HL-60/S4 treated with retinoic acid at 250 ng/mL for 4 days and 3 days (cell line): ENCODE measurements at regions not wholly inside any gene's neighbourhood (a gene's known extent, or its start where the extent isn't known, plus 50 kb on each side); places are given as distances from the start of the nearest gene placed in this dataset.
"Not testable (repeated sequence)": the region's sequence is repeated elsewhere in the genome, so short reads cannot be mapped to it uniquely, and the experiment has no call there.

Experiments
- in situ Hi-C: fragments of 300-500 bp; cut with MboI; formaldehyde crosslinking; loops from 2 replicates; pipeline ENCODE4 v1.7.0; 2022; ENCODE audit warnings: low sequenced_read_pairs

DNA sequence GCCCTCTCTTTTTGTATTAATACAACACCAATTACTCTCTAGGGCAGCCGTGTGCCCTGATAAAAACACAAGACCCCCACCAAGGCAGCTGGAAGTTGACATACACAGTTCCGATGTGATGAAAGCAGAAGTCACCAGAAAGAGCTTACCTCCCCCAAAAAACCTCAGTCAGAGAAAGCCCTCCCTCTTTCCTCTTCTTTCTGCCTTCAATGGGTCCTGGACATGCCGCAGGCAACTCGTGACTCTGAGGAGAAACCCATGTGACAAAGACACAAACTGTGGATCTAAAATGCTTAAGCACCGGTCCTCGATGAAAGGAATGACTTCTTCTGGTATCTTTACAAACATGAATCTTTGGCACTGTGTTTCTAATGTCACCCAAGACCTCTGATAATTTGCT, 117.7 kb upstream of the CCDC28A start:
- in situ Hi-C loops = no loop called here

DNA sequence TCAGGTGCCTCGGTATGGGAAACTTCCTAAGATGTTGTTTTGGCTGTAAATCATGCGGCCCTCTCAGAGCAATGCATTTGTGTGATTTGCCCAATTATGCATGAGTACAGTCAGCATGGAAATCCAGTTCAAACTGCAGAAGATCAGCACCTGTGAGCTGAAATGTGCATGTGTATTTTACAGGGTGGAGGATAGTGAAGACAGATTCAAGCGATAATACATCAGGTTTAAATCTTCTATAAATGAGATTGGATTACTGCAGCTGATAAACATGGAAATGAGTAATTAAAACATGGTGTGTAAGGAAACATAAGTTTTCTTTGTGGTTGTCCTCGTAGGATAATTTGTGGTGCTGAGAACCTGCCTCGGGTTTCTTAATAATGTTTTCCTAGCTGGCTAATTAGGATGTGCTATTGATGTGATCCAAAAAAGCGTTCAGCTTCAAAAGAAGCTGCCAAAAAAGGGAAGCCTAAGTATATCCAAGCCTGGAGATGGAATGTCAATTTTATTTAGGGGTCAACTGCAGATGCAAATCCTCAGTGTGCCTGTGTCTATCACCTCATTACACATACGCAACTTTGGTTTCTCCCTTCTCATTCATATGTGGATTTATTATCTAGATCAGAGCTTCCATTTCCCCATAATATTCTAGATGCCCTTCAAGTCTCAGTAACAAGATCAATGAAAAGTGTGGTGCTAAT, 117.1 kb upstream of the CCDC28A start:
- in situ Hi-C loops = no loop called here

DNA sequence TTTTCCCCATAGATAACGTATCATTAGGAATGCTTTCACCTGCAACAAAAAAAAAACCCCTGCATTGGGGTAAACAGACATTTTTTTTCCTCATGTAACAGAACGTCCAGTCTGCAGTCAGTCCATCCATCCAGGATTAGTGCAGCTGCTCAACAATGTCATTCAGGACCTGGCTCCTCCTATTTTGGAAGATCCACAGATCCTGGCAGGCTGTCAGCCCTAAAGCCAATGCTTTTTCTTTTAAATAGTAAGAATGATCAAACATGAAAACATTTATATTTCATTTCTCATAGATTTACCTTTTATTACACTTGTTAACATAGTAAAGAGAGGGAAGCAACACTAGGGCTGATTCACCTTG, 116.5 kb upstream of the CCDC28A start:
- in situ Hi-C loops = no loop called here

DNA sequence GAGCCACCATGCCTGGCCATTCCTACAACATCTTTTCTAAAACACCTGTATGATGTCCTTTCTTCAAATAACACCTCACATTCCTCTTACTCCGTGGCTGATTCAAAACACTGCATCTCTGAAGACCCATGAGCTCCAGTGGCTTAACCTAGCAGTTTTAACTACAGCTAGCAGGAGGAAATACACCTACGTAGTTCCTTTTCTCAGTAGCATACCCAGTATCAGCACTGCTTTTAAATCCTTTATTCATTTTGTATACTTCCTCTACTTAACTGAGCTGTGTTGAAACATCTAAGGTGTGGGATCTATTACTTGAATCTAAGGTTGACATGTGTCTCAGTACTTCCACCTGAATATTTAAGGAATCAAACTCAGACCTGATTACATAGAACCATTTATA, 113.6 kb upstream of the CCDC28A start:
- in situ Hi-C loops = no loop called here

DNA sequence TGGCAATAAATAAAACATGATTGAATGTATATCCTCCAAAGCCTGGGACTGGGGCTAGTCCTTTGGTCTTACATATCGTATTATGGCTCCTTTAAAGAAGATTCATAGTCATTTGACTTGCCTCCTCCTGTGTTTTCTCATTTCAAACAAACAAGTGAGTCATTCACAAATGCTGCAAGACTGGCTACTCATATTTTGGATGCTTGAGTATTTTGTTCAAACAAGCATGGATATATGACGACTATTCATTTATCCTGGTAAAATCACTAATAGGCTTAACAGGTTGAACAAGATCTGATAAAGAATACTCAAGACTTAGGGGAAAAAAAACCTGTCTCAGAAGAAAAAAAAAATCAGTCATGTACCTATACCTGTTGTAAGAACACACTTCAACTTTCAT, 111.1 kb upstream of the CCDC28A start:
- in situ Hi-C loops = no loop called here

DNA sequence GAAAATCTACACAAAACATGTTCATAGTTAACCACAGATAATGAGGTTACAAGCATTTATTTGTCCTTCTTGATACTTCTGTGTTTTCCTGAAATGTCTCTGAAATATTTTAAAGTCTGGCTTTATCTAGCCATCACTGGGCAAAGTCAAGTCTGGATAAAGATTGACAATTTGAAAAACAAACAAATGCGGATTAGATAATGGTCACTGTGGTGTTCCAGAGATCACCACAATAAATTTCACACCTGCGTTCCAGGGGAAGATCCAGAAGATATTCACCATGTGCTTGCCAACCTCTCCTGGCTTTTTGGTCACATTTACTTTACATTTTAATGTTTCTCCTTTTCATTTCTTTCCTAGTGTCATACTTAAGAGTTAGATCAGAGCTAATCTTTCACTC, 109.7 kb upstream of the CCDC28A start:
- in situ Hi-C loops = no loop called here

DNA sequence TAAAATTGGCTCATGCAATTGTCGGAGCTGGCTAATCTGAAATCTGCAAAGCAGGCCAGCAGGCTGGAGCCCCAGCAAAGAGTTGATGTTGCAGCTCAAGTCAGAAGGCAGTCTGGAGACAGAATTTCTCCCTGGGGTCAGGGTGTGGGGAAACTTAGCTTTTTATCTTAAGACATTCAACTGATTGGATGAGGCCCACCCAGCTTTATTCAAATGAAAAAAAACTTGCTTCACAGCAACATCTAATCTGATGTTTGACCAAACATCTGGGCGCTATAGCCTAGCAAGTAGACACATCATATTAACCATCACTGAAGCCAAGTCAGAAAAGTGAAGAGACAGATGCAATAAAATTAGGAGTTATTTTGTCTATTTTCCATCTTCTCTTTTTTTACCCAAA, 108.8 kb upstream of the CCDC28A start:
- in situ Hi-C loops = no loop called here

DNA sequence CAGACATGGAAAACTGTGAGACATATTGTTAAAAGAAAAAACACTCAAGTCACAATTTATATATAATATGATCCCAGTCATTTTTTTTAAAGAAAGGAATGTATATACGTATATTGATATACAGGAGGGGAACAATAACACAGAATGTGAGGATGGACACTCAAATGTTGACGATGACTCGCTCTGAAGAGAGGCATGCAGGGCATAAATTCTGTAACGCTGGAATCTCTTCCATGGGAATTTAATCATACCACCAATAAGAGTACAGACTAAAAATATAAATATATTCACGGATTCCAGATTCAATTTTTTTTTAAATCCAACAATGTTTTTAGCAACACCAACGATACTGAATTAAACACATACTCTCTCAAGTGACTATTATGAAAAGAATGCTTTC, 106.9 kb upstream of the CCDC28A start:
- in situ Hi-C loops = no loop called here

DNA sequence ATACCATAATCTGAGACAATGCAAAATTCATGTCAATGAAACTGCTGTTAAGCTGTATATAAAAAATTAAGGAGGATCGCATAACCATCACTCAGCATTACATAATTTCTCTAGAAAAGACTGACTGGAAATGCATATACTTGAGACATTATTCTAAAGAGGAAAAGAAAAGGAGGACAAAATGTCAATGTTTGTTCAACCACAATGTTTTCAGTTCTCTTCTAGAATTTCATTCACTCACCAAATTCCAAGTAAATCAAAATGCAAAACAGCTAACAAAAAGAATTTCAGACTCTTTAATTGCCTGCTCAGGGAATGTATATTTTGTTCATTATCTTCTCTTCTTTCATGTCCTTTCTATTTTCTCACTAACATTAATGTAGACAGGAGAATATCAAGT, 106.2 kb upstream of the CCDC28A start:
- in situ Hi-C loops = no loop called here

DNA sequence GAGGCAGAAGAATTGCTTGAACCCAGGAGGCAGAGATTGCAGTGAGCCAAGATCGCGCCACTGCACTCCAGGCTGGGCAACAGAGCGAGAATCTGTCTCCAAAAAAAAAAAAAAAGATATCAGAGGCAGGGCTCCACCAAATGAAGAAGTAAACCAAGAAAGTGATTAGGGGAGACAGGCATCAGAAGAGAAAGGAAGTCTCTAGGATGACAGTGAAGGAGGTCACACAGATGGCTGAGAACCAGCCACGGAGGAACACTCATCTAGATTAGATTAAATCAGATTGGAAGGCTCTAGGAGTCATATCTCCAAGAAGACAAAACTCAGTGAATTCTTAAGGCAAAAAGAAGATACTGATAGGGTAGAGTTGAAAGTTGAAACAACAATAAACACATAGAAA, 102.2 kb upstream of the CCDC28A start:
- in situ Hi-C loops = no loop called here

DNA sequence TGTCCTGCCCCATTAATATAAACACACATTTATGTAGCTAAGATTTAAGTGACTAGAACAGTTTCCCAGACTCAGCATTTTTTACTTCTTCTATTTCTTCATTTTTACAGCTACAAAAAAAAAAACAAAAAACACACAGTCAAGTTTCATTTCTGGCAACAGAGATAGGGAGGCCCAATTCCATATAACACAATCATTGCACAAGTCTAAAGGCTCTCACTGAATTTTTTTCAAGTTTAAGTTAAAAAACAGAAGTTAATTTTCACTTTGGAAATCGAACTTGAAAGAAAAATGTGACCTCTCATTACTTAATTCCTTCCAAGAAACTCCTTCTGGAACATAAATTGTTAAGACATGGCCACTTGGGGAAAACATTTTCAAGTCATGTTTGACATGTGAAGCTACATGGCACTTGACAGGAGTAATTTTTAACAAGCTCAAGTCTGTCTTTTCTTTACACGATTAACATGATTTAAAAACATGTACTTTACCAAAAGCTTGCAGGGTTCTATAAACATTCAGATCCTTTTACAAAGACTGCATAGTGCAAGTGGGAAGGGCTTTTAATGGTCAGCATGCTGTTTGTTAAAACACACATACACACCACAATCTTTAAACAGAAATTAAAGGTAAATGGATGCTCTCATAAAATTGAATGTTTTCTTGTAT, 100.1 kb upstream of the CCDC28A start:
- in situ Hi-C loops = no loop called here

DNA sequence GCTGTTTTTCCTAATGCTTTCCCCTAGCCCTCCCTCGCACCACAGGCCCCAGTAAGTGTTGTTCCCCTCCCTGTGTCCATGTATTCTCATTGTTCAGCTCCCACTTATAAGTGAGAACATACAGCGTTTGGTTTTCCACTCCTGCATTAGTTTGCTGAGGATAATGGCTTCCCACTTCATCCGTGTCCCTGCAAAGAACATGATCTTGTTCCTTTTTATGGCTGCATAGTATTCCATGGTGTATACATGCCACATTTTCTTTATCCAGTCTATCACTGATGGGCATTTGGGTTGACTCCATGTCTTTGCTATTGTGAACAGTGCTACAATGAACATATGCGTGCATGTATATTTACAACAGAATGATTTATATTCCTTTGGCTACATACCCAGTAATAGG, 99.1 kb upstream of the CCDC28A start:
- in situ Hi-C loops = not testable (repeated sequence)

DNA sequence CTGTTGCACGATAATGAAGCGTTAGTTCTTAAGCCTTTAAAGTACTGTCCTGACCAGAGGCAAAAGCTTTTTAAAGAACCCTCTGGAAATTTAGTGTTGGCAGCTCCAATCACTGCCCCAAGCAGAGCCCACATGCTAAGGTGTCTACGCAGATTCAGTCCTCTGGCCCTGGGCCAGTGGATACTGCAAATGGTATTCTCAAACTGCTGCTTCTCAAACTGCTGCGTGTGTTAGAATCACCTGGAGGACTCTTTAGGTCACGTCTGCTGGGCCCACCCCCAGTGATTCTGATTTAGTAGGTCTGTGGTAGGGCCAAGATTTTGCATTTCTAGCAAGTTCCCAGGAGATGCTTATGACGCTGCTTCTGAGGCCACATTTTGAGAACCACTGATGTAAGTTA, 96.0 kb upstream of the CCDC28A start:
- in situ Hi-C loops = no loop called here

DNA sequence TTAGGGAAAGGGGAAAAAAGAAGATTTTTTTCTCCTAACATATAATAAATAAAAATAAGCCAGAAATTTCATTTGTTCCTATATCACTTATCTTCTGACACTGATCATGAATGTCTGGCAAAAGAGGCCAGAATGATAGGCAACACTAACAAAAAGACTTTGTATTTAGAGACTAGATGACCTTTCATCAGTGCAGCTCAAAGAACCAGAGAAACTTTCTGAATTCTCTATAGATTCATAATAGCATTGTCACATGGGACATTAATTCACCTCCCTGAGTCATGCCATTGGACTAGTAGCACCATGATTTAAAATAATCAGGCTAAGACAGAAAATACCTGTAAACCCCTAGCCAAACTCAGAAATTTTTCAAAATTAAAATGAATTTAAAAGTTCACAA, 95.4 kb upstream of the CCDC28A start:
- in situ Hi-C loops = no loop called here

DNA sequence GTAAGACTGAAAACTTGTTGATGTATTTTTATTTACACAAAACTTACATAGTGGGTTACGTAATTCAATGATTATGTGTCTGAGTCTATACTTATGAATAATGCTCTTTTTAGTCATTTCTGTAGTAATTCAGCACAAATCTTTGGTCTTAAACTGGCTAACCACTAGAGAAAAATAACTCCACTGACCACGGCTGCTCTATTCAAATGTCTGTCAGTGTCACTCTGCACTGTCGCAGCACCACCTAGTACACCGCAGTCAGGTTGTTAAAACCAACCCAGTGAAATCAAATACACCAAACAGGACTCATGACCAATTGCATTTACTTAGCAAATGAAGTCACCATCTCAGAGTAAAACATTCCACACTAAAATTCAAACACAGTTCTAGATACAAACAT, 93.5 kb upstream of the CCDC28A start:
- in situ Hi-C loops = no loop called here

DNA sequence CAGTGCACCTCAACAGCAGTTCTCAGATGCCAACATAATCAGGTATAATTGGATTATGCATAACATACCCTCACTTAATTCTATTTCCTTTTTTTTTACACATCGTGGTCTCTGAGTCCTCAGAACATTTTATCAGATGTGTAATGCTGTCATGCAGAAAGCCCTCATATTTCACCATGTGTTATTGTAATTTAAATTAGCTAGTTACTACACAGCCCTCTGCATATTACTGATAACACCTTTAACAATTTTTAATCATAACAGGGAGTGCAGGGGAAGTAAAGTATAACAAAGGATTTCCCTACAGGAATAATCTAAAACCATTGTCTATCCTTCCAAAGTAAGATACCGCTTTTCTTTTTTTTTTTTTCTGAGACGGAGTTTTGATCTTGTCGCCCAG, 91.9 kb upstream of the CCDC28A start:
- in situ Hi-C loops = no loop called here

DNA sequence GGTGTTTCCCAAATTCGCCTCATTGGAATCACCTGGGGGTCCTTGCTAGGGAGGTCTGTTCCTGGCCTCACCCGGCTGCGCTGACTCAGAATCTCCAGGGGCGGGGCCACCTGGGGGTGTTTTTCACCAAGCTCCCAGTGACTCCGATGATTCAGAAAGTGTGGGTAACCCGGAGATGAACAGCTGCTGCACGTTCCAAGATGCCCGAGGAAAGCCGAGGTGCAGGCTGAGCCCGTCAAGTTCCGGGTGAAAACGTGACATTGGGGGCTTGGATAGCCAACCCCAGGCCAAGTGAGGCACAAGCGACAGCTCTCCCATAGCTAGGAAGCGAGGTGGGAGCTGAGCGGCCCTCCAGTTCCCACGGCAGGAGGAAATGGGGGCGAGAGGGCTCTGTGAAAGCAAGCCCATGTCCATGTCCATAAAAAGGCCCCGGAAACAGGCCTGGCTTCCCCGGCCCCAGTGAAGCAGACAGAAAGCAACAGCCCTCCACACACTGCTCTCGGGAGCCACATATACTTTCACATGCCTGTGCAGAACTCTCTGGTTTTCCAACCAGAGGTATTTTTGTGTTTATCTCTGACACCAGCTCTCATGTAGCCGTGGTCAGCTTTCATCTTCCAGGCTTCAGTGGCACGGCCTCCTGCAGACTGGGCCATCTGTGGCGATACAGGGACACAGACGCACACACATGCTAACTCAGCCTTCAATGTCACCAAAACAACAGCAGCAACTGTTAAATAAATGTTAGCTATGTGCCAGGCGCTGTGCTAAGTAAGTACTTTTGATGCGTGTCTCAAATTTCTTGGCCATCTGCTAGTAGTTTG, 90.7 kb upstream of the CCDC28A start:
- in situ Hi-C loops = no loop called here

DNA sequence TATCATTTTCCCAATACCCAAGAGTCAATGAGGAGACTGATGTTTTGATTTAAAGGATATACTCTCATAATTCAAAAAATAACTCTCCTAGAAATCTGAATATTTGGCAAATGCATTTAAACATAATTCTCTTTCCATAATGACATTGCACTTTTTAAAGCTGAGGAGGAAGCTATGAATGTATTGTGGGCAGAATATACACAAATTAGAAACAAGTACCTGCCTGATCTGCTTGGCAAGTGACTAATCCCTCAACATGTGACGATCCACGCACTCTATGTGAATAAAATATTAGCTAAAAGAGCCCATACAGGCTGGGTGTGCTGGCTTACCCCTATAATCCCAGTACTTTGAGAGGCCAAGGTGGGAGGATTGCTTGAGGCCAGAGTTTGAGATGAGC, 88.3 kb upstream of the CCDC28A start:
- in situ Hi-C loops = no loop called here

DNA sequence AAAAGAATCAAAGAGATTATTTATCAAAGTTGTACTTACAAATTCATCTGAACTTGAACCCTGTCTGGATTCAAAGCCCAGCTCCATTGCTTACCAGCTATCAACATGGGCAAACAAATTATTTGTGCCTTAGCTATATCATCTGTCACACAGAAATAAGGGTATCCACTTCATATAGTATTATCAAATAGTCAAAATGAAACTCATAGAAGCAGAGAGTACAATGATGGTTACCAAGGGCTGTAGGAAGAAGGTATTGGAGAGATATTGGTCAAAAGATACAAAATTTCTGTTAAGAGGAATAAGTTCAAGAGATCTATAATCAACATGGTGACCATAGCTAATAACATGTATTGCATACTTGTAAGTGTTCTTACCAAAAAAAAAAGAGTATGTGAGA, 87.8 kb upstream of the CCDC28A start:
- in situ Hi-C loops = no loop called here

DNA sequence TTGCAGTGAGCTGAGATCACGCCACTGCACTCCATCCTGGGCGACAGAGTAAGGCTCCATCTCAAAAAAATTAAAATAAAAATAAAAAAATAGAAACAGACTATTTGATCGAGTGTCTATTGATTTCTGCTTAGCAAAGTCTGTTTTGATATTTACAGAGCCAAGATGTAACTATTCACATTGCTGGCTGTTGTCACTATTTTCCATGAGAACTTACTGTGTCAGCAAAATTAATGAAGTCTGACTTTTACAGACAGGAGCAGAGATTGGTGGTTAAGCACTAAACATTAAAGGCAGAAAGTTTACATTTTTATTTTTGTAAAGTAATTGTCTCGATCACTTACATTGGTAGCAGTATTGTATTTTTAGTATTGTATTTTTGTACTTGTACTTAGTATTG, 85.0 kb upstream of the CCDC28A start:
- in situ Hi-C loops = no loop called here

DNA sequence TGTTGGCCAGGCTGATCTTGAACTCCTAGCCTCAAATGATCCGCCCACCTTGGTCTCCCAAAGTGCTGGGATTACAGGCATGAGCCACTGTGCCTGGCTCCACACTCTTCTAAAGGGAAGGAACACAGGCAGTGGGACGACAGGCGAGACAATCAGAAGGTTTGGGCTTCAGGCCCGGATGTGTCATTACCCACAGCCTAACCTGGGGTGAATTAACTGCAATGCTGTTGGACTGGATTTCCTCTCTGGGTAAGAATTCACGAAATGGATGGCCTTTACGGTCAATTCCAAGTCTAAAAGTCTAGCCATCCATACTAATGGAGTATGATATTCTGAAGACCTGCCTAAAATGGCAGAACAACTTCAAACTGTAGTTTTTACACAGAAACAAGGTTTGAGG, 83.7 kb upstream of the CCDC28A start:
- in situ Hi-C loops = no loop called here

DNA sequence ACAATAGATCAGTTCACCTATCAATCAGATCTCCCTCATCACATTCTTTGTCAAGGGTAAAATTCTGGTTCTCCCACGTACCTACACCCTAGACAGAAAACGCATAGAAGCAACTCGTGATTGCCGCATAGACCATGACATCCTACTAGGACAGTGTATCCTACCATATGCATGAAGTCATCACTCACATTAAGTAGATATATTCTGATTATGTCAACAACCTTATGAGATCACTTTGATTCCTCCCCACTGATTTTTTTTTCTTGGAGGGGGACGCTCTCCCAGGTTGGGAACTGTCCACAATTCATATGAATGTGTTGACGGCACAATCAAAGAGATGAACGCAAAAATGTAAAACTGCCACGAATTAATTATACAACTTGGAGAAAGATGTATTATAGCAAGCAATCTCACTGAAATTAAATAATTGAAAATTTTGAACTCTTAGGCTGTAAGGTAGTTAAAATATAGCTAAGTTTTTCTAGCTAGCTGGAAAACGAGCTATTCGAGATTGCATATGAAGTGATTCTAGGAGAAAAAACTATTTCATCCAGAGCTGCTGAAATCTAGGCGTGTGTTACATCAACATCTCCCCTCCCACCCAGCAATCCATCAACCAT, 82.5 kb upstream of the CCDC28A start:
- in situ Hi-C loops = no loop called here
